SU-DHL-6 (cell line): ENCODE measurements at regions not wholly inside any gene's neighbourhood (a gene's known extent, or its start where the extent isn't known, plus 50 kb on each side); places are given as distances from the start of the nearest gene placed in this dataset.

Source experiments
- H2AFZ ChIP-seq: fragments of 200-600 bp; sonication (generic); 2 replicates; pipeline ENCODE4 v1.6.1; 2014; ENCODE audit warnings: low read depth, mild to moderate bottlenecking, moderate library complexity, mixed read lengths, antibody characterized with exemption, low read length; ENCODE audit not compliant: severe bottlenecking
- H3F3A ChIP-seq: fragments of 200-600 bp; shearing (Covaris generic); 2 replicates; pipeline ENCODE4 v1.6.0; 2016; ENCODE audit warnings: antibody characterized with exemption, mild to moderate bottlenecking; ENCODE audit not compliant: insufficient read depth
- H3K27ac ChIP-seq: fragments of 200-600 bp; sonication (generic); 2 replicates; pipeline ENCODE4 v1.5.1; 2016; ENCODE audit warnings: low read depth, mild to moderate bottlenecking, low read length, moderate library complexity, mixed read lengths
- H3K27me3 ChIP-seq: fragments of 200-600 bp; sonication (generic), shearing (Covaris generic); 2 replicates; pipeline ENCODE4 v1.6.0; 2014; ENCODE audit warnings: mild to moderate bottlenecking, low read length
- H3K36me3 ChIP-seq: fragments of 200-600 bp; sonication (generic); 2 replicates; pipeline ENCODE4 v1.6.1; 2014; ENCODE audit warnings: mild to moderate bottlenecking, low read length, mixed read lengths
- H3K4me2 ChIP-seq: fragments of 300-600, 200-600 bp; shearing (Covaris generic), sonication (generic); 2 replicates; pipeline ENCODE4 v1.6.0; 2014; ENCODE audit warnings: low read length, low read depth, mild to moderate bottlenecking; ENCODE audit not compliant: poor library complexity, severe bottlenecking
- H3K4me3 ChIP-seq: fragments of 200-600 bp; sonication (generic); 2 replicates; pipeline ENCODE4 v1.5.1; 2014; ENCODE audit warnings: antibody characterized with exemption, low read length, mild to moderate bottlenecking, mixed read lengths; ENCODE audit not compliant: insufficient read depth, poor library complexity, severe bottlenecking
- H3K79me2 ChIP-seq: fragments of 200-600 bp; sonication (generic); 2 replicates; pipeline ENCODE4 v1.6.1; 2014; ENCODE audit warnings: mild to moderate bottlenecking, low read length, moderate library complexity; ENCODE audit not compliant: insufficient read depth
- H3K9ac ChIP-seq: fragments of 200-600 bp; sonication (generic); 2 replicates; pipeline ENCODE4 v1.7.0; 2014; ENCODE audit warnings: mild to moderate bottlenecking, low read length
- H3K9me2 ChIP-seq: fragments of 200-600 bp; sonication (generic); replicated peaks from 2 replicates; pipeline ENCODE4 v1.6.1; 2014; ENCODE audit warnings: low read length; ENCODE audit not compliant: insufficient read depth
- H3K9me3 ChIP-seq: fragments of 200-600 bp; sonication (generic); 2 replicates; pipeline ENCODE4 v1.6.1; 2014; ENCODE audit warnings: low read length, mixed read lengths; ENCODE audit not compliant: insufficient read depth
- H4K20me1 ChIP-seq: fragments of 200-600 bp; sonication (generic); 2 replicates; pipeline ENCODE4 v1.6.1; 2014; ENCODE audit warnings: low read depth, mild to moderate bottlenecking, antibody characterized with exemption, low read length, moderate library complexity, mixed read lengths
- CTCF ChIP-seq: fragments of 200-600 bp; sonication (generic); IDR thresholded peaks from one replicate; pipeline ENCODE4 v1.5.1; 2017; ENCODE audit warnings: antibody characterized with exemption, mild to moderate bottlenecking, low read length, moderate library complexity; ENCODE audit not compliant: insufficient read depth, poor library complexity, severe bottlenecking
- EZH2phosphoT487 ChIP-seq: fragments of 200-600 bp; sonication (generic), shearing (Covaris generic); conservative IDR thresholded peaks from 2 replicates; pipeline ENCODE4 v1.6.1; 2018; ENCODE audit warnings: mild to moderate bottlenecking, antibody characterized with exemption, low read length, moderate library complexity, mixed read lengths

GRCh38 chr6:15748341-15748740, 85.5 kb upstream of the DTNBP1 start:
- Histone ChIP-seq H3F3A (no peaks in the 10 kb centered on the region), H3K9me2 (no peaks in the 10 kb centered on the region), H3K27ac (no peak overlapping the region), H3K9ac (no peak overlapping the region), H3K4me3 (no peak overlapping the region), H2AFZ (no peak overlapping the region), H4K20me1 (no peaks in the 10 kb centered on the region), H3K36me3 (no peaks in the 10 kb centered on the region), H3K79me2 (no peaks in the 10 kb centered on the region), H3K27me3 (no peaks in the 10 kb centered on the region), H3K9me3 (no peaks in the 10 kb centered on the region; the same call in 1 of the 2 replicates), H3K4me2 (no peak overlapping the region)
- no peak for TF ChIP-seq EZH2phosphoT487
- TF ChIP-seq CTCF: no peak

- TF ChIP-seq CTCF: no peak
- no peak for TF ChIP-seq EZH2phosphoT487
- no peaks in the 10 kb centered on the region; the same call in 1 of the 2 replicates for H3K9me3 ChIP-seq
- H3K9ac ChIP-seq: no peak overlapping the region
- 0 out of 2 replicates have a peak, but pooled peaks cover 3% of the 10 kb centered on the region for H3K9me2 ChIP-seq
- H3K4me2 ChIP-seq: no peak overlapping the region
- no peak overlapping the region for H2AFZ ChIP-seq
- H3K27me3 ChIP-seq: no peaks in the 10 kb centered on the region
- H3F3A ChIP-seq: no peaks in the 10 kb centered on the region
- no peaks in the 10 kb centered on the region for H3K36me3 ChIP-seq
- H3K4me3 ChIP-seq: no peak overlapping the region
- H3K79me2 ChIP-seq: no peaks in the 10 kb centered on the region
- no peak overlapping the region for H3K27ac ChIP-seq
- H4K20me1 ChIP-seq: no peaks in the 10 kb centered on the region
Measured at GRCh38 chr6:15747354-15747883, 84.6 kb upstream of the DTNBP1 start.

GRCh38 chr6:15745781-15746180, 83.0 kb upstream of the DTNBP1 start:
- H3K4me3 ChIP-seq: no peak overlapping the region

More at GRCh38 chr6:15745781-15746180, 83.0 kb upstream of the DTNBP1 start:
- Histone ChIP-seq H3K9me2 (0 out of 2 replicates have a peak, but pooled peaks cover 3% of the 10 kb centered on the region), H3K79me2 (no peaks in the 10 kb centered on the region), H3K27ac (no peak overlapping the region), H2AFZ (no peak overlapping the region), H3K9me3 (no peaks in the 10 kb centered on the region; the same call in 1 of the 2 replicates), H3F3A (no peaks in the 10 kb centered on the region), H3K9ac (no peak overlapping the region), H3K4me2 (no peak overlapping the region), H4K20me1 (no peaks in the 10 kb centered on the region), H3K27me3 (no peaks in the 10 kb centered on the region), H3K36me3 (no peaks in the 10 kb centered on the region)
- TF ChIP-seq CTCF: no peak
- no peak for TF ChIP-seq EZH2phosphoT487
